ENCODE measurements at regions not wholly inside any gene's neighbourhood (a gene's known extent, or its start where the extent isn't known, plus 50 kb on each side); places are given as distances from the start of the nearest gene placed in this dataset.

DNA sequence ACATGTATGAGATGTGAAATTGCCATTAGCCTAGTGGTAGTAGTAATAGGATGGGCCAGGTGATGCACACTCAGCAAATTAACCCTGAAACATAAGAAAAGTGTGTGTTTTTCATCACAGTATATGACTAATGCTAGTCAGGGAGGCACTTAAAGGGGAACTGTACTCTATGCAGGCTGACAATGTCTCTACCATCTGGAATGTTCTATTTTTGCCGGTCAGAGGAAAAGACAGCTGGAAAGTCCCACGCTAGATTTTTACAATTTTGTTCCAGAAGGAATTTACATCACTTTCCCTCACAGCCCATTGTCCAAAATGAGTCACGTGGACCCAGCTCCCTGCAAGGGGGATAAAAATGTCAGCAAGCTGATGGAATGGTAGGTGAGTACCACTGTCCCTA, 746.3 kb upstream of the CHAC2 start:
- no peak for TF ChIP-seq CTCF (IDR thresholded peaks at IDR 0.05)
- no peak for TF ChIP-seq POLR2A (IDR thresholded peaks at IDR 0.05)
- TF ChIP-seq EP300 (IDR thresholded peaks at IDR 0.05; ENCODE audit: low read depth): no peak
- TF ChIP-seq POLR2AphosphoS5 (IDR thresholded peaks at IDR 0.05): no peak

Data from transverse colon (tissue), 4 donors.